ENCODE measurements at regions not wholly inside any gene's neighbourhood (a gene's known extent, or its start where the extent isn't known, plus 50 kb on each side); places are given as distances from the start of the nearest gene placed in this dataset.
"Not testable (repeated sequence)": the region's sequence is repeated elsewhere in the genome, so short reads cannot be mapped to it uniquely, and the experiment has no call there.

DNA sequence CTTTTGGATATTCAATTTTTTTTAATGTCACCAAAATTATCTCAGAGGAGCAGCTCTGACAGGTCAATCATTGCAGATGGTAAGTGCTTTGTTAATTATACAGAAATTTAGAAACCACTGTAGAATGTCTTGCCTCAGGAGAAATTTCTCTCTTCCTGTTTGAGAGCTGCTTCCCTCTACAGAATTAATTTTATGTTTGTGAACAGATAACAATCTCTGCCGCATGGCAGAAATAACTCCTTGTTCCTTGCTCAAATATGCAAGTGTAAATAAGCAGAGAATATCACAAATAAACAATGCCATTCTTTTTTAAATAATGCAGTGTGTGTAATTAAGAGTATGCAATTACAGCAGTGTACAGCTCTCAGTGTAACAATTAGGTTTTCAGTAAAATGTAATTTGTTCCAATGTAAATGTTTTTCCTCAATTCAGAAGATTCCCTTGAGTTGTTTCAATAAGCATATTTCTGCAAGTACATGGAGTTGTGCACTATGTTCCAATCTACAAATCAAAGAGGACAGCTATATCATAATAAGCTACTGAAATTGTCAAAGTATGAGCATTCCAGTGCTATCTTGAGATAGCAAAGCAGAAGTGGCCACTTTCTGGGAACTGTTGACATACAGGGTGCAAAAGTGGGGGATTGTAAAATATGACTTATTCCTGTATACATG lies 1012.8 kb downstream of the MAT2B start:
- Histone ChIP-seq H3K27me3 (replicated peaks in 1 of 7) (no peaks in the 10 kb centered on the region), H3K36me3 (no peaks in the 10 kb centered on the region), H3K9me3 (no peaks in the 10 kb centered on the region), H3K4me1 (no peaks in the 10 kb centered on the region), H3K27ac (no peak overlapping the region), H3K4me3 (no peak overlapping the region)
- TF ChIP-seq, protein P1, sequence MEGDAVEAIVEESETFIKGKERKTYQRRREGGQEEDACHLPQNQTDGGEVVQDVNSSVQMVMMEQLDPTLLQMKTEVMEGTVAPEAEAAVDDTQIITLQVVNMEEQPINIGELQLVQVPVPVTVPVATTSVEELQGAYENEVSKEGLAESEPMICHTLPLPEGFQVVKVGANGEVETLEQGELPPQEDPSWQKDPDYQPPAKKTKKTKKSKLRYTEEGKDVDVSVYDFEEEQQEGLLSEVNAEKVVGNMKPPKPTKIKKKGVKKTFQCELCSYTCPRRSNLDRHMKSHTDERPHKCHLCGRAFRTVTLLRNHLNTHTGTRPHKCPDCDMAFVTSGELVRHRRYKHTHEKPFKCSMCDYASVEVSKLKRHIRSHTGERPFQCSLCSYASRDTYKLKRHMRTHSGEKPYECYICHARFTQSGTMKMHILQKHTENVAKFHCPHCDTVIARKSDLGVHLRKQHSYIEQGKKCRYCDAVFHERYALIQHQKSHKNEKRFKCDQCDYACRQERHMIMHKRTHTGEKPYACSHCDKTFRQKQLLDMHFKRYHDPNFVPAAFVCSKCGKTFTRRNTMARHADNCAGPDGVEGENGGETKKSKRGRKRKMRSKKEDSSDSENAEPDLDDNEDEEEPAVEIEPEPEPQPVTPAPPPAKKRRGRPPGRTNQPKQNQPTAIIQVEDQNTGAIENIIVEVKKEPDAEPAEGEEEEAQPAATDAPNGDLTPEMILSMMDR (IDR thresholded peaks at IDR 0.05 in 8 of 11, conservative IDR thresholded peaks at IDR 0.05 in 3 of 11), result no peak
- TF ChIP-seq POLR2AphosphoS5 (IDR thresholded peaks at IDR 0.05) (no peak), POLR2A (IDR thresholded peaks at IDR 0.05) (no peak)
- WGBS, 5 donors, result 9 to 22% (median 14%) methylated on average over 1 of the region's 1 CpG
- DNase-seq, result no peak
- intact Hi-C loops (cut with DNase I; ENCODE audit: low total_unique reads), result no loop called here

DNA sequence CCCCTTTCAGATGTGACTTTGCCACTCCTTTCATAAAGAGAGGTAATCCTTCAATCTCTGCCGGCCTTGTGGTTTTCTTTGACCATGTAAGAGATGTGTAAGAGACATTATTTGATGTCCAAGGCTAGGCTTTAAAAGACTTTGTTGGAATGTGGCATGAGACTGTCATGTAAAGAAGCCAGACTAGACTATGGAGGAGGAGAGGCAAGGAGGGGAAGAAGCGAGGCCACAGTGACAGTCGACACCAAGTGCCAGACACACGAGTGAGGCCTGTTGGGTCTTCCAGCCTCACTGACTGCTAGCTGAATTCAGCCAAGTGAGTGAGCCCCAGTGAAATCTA lies 1013.3 kb downstream of the MAT2B start:
- Histone ChIP-seq H3K4me1 (no peaks in the 10 kb centered on the region), H3K9me3 (no peaks in the 10 kb centered on the region), H3K27me3 (replicated peaks in 1 of 7) (no peaks in the 10 kb centered on the region), H3K4me3 (no peak overlapping the region), H3K36me3 (no peaks in the 10 kb centered on the region), H3K27ac (no peak overlapping the region)
- WGBS, 5 donors, result 79 to 89% (median 84%) methylated on average over 4 of the region's 4 CpGs
- intact Hi-C loops (cut with DNase I; ENCODE audit: low total_unique reads), result no loop called here
- DNase-seq, result no peak
- TF ChIP-seq, protein P1 (IDR thresholded peaks at IDR 0.05 in 8 of 11, conservative IDR thresholded peaks at IDR 0.05 in 3 of 11), result no peak
- no peak for TF ChIP-seq POLR2AphosphoS5 (IDR thresholded peaks at IDR 0.05)

DNA sequence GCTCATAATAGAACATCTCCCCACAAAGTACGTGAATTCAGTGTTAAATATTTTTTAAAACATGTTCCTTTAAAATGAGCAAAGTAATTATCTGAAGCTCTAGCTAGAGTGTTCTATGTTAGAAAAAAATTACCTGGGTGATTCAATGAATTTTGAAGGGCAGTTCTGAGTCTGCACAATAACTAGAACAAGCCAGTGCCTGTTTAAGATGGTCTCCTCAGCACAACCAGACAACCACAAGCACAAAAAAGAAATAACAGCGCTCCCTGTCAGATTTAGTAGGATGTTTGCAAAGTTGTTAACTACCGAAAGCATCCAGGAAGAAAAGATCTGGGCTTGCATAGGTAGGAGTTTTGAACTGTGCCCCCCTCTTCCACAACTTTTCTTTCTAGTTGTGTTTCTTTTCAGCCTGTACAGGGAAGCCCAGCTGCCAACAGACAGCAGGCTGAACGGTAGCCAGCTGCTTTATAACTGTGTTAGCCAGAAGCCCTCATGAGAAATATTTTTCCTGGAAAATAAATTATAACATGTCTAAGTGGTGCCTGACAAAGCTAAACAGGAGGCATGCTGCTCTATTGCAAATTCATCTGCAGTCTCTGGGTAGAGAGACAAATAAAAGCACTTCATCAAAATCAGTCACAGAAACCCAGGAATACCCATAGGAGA lies 1026.9 kb downstream of the MAT2B start:
- Histone ChIP-seq H3K27ac (no peak overlapping the region), H3K27me3 (replicated peaks in 1 of 7) (no peaks in the 10 kb centered on the region), H3K36me3 (no peaks in the 10 kb centered on the region), H3K4me1 (no peaks in the 10 kb centered on the region), H3K9me3 (no peaks in the 10 kb centered on the region), H3K4me3 (no peak overlapping the region)
- no peak for TF ChIP-seq POLR2AphosphoS5 (IDR thresholded peaks at IDR 0.05)
- no peak for TF ChIP-seq POLR2A (IDR thresholded peaks at IDR 0.05)
- TF ChIP-seq, protein P1 (IDR thresholded peaks at IDR 0.05 in 8 of 11, conservative IDR thresholded peaks at IDR 0.05 in 3 of 11), result no peak
- DNase-seq, result no peak
- WGBS, 5 donors, result 52 to 61% (median 58%) methylated on average over 4 of the region's 4 CpGs
- intact Hi-C loops (cut with DNase I; ENCODE audit: low total_unique reads), result no loop called here

DNA sequence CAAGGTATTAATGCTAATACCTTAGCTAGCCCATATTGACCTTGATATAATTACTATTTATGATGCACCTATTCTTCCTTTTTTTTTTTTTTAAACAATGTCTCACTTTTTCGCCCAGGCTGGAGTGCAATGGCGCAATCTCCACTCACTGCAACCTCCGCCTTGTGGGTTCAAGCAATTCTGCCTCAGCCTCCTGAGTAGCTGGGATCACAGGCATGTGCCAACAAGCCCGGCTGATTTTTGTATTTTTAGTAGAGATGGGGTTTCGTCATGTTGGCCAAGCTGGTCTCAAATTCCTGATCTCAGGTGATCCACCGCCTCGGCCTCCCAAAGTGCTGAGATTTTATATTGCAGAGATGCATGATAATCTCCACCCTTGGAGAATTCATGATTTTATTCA lies 1028.0 kb downstream of the MAT2B start:
- H3K4me1 ChIP-seq; H3K9me3 ChIP-seq; H3K36me3 ChIP-seq; H3K27ac ChIP-seq; H3K4me3 ChIP-seq; DNase-seq; intact Hi-C loops (cut with DNase I; ENCODE audit: low total_unique reads); H3K27me3 ChIP-seq (replicated peaks in 1 of 7): not testable (repeated sequence)
- 85 to 93% (median 88%) methylated on average over 7 of the region's 7 CpGs for WGBS, 5 donors
